AG09319 (cell line): ENCODE measurements at regions not wholly inside any gene's neighbourhood (a gene's known extent, or its start where the extent isn't known, plus 50 kb on each side); places are given as distances from the start of the nearest gene placed in this dataset.

Source experiments
- DNase-seq: peaks from one replicate; pipeline ENCODE4 v3.0.0-alpha.2; 2010; ENCODE audit warnings: low read depth; ENCODE audit errors: extremely low read depth
- CTCF ChIP-seq: IDR thresholded peaks from 2 replicates; pipeline ENCODE4 v1.5.1; 2011; ENCODE audit warnings: low read depth, mild to moderate bottlenecking, inconsistent platforms, low read length, moderate library complexity

GRCh38 chrX:20477836-20478524 is 211.3 kb upstream of the RPS6KA3 start:
- no peak for DNase-seq
- no peak for TF ChIP-seq CTCF

- no peak for DNase-seq
- TF ChIP-seq CTCF = no peak
Measured at GRCh38 chrX:20477219-20477618, 210.5 kb upstream of the RPS6KA3 start.

GRCh38 chrX:20472620-20473258 is 206.0 kb upstream of the RPS6KA3 start:
- TF ChIP-seq CTCF = no peak
- no peak for DNase-seq

- no peak for DNase-seq
- no peak for TF ChIP-seq CTCF
Measured at GRCh38 chrX:20472148-20472547, 205.4 kb upstream of the RPS6KA3 start.

GRCh38 chrX:20471483-20471882 is 204.8 kb upstream of the RPS6KA3 start:
- TF ChIP-seq CTCF = no peak

GRCh38 chrX:20463296-20464075 is 196.8 kb upstream of the RPS6KA3 start:
- TF ChIP-seq CTCF = no peak
- no peak for DNase-seq

More at GRCh38 chrX:20471483-20471882, 204.8 kb upstream of the RPS6KA3 start:
- no peak for DNase-seq

GRCh38 chrX:20461576-20461975 is 194.9 kb upstream of the RPS6KA3 start:
- TF ChIP-seq CTCF = no peak
- DNase-seq = no peak
